ENCODE measurements at regions not wholly inside any gene's neighbourhood (a gene's known extent, or its start where the extent isn't known, plus 50 kb on each side); places are given as distances from the start of the nearest gene placed in this dataset.

DNA sequence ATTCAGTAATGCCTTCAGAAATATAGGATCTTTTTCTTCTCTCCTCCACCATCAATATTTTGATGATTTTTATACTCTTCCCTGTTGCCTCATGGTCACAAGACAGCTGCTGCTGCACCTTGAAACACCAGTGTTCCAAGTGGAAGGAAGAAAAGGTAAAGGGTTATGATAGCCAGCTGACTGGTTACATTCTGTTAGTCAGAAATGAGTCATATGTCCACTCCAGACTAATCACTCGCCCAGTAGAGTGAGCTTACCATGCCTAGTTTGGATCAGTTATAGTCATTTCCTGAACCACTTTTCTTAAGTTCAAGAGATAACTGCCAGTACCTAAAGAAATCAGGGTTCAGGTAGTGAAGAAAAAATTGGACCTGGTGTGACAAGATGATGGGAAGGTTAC, 532.3 kb upstream of the SMIM31 start:
- Histone ChIP-seq H3K9me3 (ENCODE audit: control insufficient read depth, low read depth, low read length) (no peaks in the 10 kb centered on the region), H4K91ac (ENCODE audit: insufficient read length, low read depth, low read length) (no peak overlapping the region), H2AFZ (ENCODE audit: low read length) (no peak overlapping the region), H2BK5ac (ENCODE audit: insufficient read length, low read length) (no peak overlapping the region), H4K5ac (ENCODE audit: insufficient read length, low read depth, low read length) (no peak overlapping the region), H3K56ac (ENCODE audit: insufficient read length, low read depth, low read length) (no peak overlapping the region), H2AK5ac (ENCODE audit: insufficient read length, low read length) (no peak overlapping the region), H3K14ac (ENCODE audit: insufficient read depth, low read length) (no peak overlapping the region), H3K4ac (ENCODE audit: low read depth, low read length) (no peak overlapping the region), H3K23me2 (ENCODE audit: insufficient read length, low read depth, low read length, poor library complexity, severe bottlenecking) (no peaks in the 10 kb centered on the region), H3K27ac (ENCODE audit: insufficient read length, low read depth, low read length) (no peak overlapping the region), H3K79me1 (ENCODE audit: insufficient read depth, low read depth, low read length, poor library complexity, severe bottlenecking) (no peaks in the 10 kb centered on the region), H3K4me1 (ENCODE audit: insufficient read depth, low read length) (no peaks in the 10 kb centered on the region), H4K8ac (replicated peaks; ENCODE audit: insufficient read length, low read depth, low read length) (no peak overlapping the region), H2BK15ac (ENCODE audit: low read depth, low read length) (no peak overlapping the region), H3K4me2 (ENCODE audit: insufficient read depth, insufficient read length, low read length) (no peak overlapping the region), H3K9ac (ENCODE audit: extremely low read depth, insufficient read length, low read length) (no peak overlapping the region), H4K20me1 (ENCODE audit: control insufficient read depth, insufficient read depth, insufficient read length) (no peaks in the 10 kb centered on the region), H3T11ph (ENCODE audit: low read length) (no peak overlapping the region), H3K79me2 (ENCODE audit: insufficient read depth, low read length) (no peaks in the 10 kb centered on the region), H2BK12ac (ENCODE audit: insufficient read length, low read depth, low read length) (no peak overlapping the region), H3K27me3 (ENCODE audit: insufficient read depth, low read length) (no peaks in the 10 kb centered on the region), H2BK20ac (ENCODE audit: low read depth, low read length, poor library complexity, severe bottlenecking) (no peak overlapping the region), H3K23ac (ENCODE audit: insufficient read length, low read depth, low read length) (no peak overlapping the region), H3K18ac (ENCODE audit: insufficient read length, low read depth, low read length) (no peak overlapping the region), H2BK120ac (ENCODE audit: low read depth, low read length, poor library complexity, severe bottlenecking) (no peak overlapping the region)
- Mint-ChIP-seq H3K4me3 (no peak overlapping the region), H3K36me3 (ENCODE audit: insufficient read depth in 1 of 3, low read depth in 3 of 3) (peaks cover 0 to 4% (median 0%) of the 10 kb centered on the region in 3 experiments; a peak in 1 of 7 replicates), H3K9me3 (peaks cover 2 to 4% of the 10 kb centered on the region in 2 experiments; a peak in 1 of 5 replicates), H3K4me1 (no peaks in the 10 kb centered on the region), H3K27ac (no peak overlapping the region), H3K27me3 (ENCODE audit: low read depth) (no peaks in the 10 kb centered on the region)
- WGBS (ENCODE audit: extremely low coverage, insufficient read length, low lambda C conversion rate), result no CpG with 5 or more reads among the region's 1 CpG
- TF ChIP-seq, protein P1, sequence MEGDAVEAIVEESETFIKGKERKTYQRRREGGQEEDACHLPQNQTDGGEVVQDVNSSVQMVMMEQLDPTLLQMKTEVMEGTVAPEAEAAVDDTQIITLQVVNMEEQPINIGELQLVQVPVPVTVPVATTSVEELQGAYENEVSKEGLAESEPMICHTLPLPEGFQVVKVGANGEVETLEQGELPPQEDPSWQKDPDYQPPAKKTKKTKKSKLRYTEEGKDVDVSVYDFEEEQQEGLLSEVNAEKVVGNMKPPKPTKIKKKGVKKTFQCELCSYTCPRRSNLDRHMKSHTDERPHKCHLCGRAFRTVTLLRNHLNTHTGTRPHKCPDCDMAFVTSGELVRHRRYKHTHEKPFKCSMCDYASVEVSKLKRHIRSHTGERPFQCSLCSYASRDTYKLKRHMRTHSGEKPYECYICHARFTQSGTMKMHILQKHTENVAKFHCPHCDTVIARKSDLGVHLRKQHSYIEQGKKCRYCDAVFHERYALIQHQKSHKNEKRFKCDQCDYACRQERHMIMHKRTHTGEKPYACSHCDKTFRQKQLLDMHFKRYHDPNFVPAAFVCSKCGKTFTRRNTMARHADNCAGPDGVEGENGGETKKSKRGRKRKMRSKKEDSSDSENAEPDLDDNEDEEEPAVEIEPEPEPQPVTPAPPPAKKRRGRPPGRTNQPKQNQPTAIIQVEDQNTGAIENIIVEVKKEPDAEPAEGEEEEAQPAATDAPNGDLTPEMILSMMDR (conservative IDR thresholded peaks at IDR 0.05), result no peak
- DNase-seq, result no peak
